SK-MEL-5 (cell line): ENCODE measurements at regions not wholly inside any gene's neighbourhood (a gene's known extent, or its start where the extent isn't known, plus 50 kb on each side); places are given as distances from the start of the nearest gene placed in this dataset.

Experiments used
- DNase-seq: peaks from one replicate; pipeline ENCODE4 v3.0.0-alpha.2; 2016; ENCODE audit warnings: low read depth, low spot score
- in situ Hi-C: cut with HindIII; loops from 2 replicates; pipeline ENCODE4 v1.10.0; 2016; ENCODE audit warnings: low sequenced_read_pairs, high pct_unique_total_duplicates, low pct_unique_long_range_greater_than_20kb

- in situ Hi-C loops = no loop called here
- no peak for DNase-seq
These were observed 589.6 kb downstream of the PDCD6IP start for GRCh38 chr3:34387826-34388564.

GRCh38 chr3:34388830-34389229, 590.4 kb downstream of the PDCD6IP start:
- in situ Hi-C loops = no loop called here
- DNase-seq = no peak

GRCh38 chr3:34394978-34395748, 596.7 kb downstream of the PDCD6IP start:
- DNase-seq = no peak
- in situ Hi-C loops = no loop called here

GRCh38 chr3:34396288-34396687, 597.9 kb downstream of the PDCD6IP start:
- in situ Hi-C loops = no loop called here
- no peak for DNase-seq

- in situ Hi-C loops = no loop called here
- no peak for DNase-seq
These were observed 598.5 kb downstream of the PDCD6IP start for GRCh38 chr3:34396956-34397355.

- no peak for DNase-seq
- in situ Hi-C loops = no loop called here
These were observed 601.0 kb downstream of the PDCD6IP start for GRCh38 chr3:34399401-34399800.

GRCh38 chr3:34405159-34405558, 606.7 kb downstream of the PDCD6IP start:
- in situ Hi-C loops = no loop called here
- DNase-seq = no peak

GRCh38 chr3:34407281-34407680, 608.9 kb downstream of the PDCD6IP start:
- DNase-seq = no peak
- in situ Hi-C loops = no loop called here

- in situ Hi-C loops = no loop called here
- no peak for DNase-seq
These were observed 609.7 kb downstream of the PDCD6IP start for GRCh38 chr3:34408088-34408487.

- in situ Hi-C loops = no loop called here
- no peak for DNase-seq
These were observed 613.2 kb downstream of the PDCD6IP start for GRCh38 chr3:34411596-34411995.

- no peak for DNase-seq
- in situ Hi-C loops = no loop called here
These were observed 621.4 kb downstream of the PDCD6IP start for GRCh38 chr3:34419801-34420200.

GRCh38 chr3:34421762-34422161, 623.3 kb downstream of the PDCD6IP start:
- no peak for DNase-seq
- in situ Hi-C loops = no loop called here

GRCh38 chr3:34439796-34440195, 641.4 kb downstream of the PDCD6IP start:
- DNase-seq = no peak
- in situ Hi-C loops = no loop called here

GRCh38 chr3:34444137-34444536, 645.7 kb downstream of the PDCD6IP start:
- in situ Hi-C loops = no loop called here

GRCh38 chr3:34449305-34449704, 650.9 kb downstream of the PDCD6IP start:
- in situ Hi-C loops = no loop called here
- no peak for DNase-seq

More at GRCh38 chr3:34444137-34444536, 645.7 kb downstream of the PDCD6IP start:
- DNase-seq = no peak

- no peak for DNase-seq
- in situ Hi-C loops = no loop called here
These were observed 665.0 kb downstream of the PDCD6IP start for GRCh38 chr3:34463414-34463813.

- no peak for DNase-seq
- in situ Hi-C loops = no loop called here
These were observed 666.2 kb downstream of the PDCD6IP start for GRCh38 chr3:34464646-34465045.

GRCh38 chr3:34475851-34476250, 677.4 kb downstream of the PDCD6IP start:
- in situ Hi-C loops = no loop called here
- no peak for DNase-seq

- in situ Hi-C loops = no loop called here
These were observed 685.0 kb downstream of the PDCD6IP start for GRCh38 chr3:34483311-34483887.

More at GRCh38 chr3:34483311-34483887, 685.0 kb downstream of the PDCD6IP start:
- DNase-seq = no peak
